GM12872 (cell line): ENCODE measurements at regions not wholly inside any gene's neighbourhood (a gene's known extent, or its start where the extent isn't known, plus 50 kb on each side); places are given as distances from the start of the nearest gene placed in this dataset.

Experiments
- TF ChIP-seq, protein P1 (sequence below): IDR thresholded peaks from 3 replicates; pipeline ENCODE4 v1.5.1; 2011; ENCODE audit warnings: low read depth, mild to moderate bottlenecking, low read length, moderate library complexity; ENCODE audit not compliant: insufficient read depth

DNA sequence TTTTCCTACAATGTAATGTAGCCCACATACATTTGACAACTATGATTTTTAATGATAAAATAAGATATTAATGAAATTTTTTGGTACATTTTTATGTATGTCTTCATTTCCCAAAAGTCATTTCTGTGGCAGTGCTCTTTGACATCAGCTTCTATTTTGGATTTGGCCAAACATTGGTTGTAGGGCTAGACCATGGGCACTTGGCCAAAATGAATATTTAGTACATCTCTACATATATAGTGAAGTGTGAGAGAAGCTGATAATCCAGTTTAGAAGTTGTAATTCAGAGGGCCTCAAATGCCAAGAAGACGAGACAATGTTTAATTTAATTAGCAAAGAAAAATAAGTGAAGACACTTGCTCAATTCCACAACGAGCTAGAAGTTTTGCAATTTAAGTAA lies 724.9 kb upstream of the SOX9 start:
- TF ChIP-seq, protein P1, sequence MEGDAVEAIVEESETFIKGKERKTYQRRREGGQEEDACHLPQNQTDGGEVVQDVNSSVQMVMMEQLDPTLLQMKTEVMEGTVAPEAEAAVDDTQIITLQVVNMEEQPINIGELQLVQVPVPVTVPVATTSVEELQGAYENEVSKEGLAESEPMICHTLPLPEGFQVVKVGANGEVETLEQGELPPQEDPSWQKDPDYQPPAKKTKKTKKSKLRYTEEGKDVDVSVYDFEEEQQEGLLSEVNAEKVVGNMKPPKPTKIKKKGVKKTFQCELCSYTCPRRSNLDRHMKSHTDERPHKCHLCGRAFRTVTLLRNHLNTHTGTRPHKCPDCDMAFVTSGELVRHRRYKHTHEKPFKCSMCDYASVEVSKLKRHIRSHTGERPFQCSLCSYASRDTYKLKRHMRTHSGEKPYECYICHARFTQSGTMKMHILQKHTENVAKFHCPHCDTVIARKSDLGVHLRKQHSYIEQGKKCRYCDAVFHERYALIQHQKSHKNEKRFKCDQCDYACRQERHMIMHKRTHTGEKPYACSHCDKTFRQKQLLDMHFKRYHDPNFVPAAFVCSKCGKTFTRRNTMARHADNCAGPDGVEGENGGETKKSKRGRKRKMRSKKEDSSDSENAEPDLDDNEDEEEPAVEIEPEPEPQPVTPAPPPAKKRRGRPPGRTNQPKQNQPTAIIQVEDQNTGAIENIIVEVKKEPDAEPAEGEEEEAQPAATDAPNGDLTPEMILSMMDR: no peak

DNA sequence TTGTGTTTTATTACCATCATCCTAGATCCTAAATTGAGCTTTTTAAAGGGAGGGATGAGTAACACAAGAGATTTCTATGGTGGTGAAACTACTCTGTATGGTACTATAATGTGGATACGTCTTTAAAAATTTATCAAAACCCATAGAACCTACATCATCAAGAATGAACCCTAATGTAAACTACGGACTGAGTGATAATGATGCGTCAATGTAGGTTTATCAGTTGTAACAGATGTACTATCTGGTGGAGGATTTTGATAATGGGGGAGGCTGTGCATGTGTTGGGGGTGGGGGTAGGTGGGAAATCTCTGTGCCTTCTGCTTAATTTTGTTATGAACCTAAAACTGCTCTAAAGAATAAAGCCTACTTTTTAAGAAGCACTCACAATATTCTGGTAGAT lies 724.1 kb upstream of the SOX9 start:
- TF ChIP-seq, protein P1: no peak

- TF ChIP-seq, protein P1: no peak
Observed at GRCh38 chr17:71398025-71398424, 722.8 kb upstream of the SOX9 start.

GRCh38 chr17:71398800-71399219 lies 722.0 kb upstream of the SOX9 start:
- TF ChIP-seq, protein P1: no peak

- TF ChIP-seq, protein P1: no peak
Observed at GRCh38 chr17:71399221-71399620, 721.6 kb upstream of the SOX9 start.

- TF ChIP-seq, protein P1: no peak
Observed at GRCh38 chr17:71399649-71400048, 721.2 kb upstream of the SOX9 start.

DNA sequence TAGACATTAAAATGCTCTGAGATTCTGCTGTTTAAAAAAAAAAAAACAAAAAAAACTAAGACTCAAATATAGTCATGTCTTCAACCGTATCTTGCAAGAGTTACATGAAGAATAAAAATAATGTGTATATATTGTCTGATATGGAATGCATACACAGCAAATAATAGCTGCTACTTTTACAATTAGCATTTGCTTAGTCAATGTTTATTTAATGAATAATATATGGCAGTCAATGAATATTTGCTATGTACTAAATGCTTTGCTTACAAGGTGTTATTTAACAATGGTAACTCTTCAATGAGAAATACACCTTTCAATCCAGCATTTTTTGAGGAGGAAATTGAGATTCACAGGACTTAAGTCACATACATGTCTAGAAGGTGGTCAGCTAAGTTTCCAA lies 718.8 kb upstream of the SOX9 start:
- TF ChIP-seq, protein P1: no peak
